Right cardiac atrium (tissue), 5 donors: ENCODE measurements at regions not wholly inside any gene's neighbourhood (a gene's known extent, or its start where the extent isn't known, plus 50 kb on each side); places are given as distances from the start of the nearest gene placed in this dataset.

ENCODE experiments used
- ATAC-seq, 2 donors: fragments of 200-7000 bp; cut with Tn5 transposase; one replicate each; pipeline versions ENCODE4 v1.8.0 to v1.9.1; 2020; ENCODE audit warnings: moderate library complexity in 2 of 2, mild to moderate bottlenecking in 1 of 2
- DNase-seq, 3 donors: peaks; one replicate each; pipeline ENCODE4 v3.0.0-alpha.2; 2020
- H3K27ac ChIP-seq: one replicate; pipeline ENCODE4 v1.5.1; 2013; ENCODE audit warnings: mild to moderate bottlenecking, low read length, control low read depth, moderate library complexity
- H3K27me3 ChIP-seq: one replicate; pipeline ENCODE4 v1.6.1; 2013; ENCODE audit not compliant: control insufficient read depth, insufficient read depth
- H3K4me1 ChIP-seq: one replicate; pipeline ENCODE4 v1.6.1; 2013; ENCODE audit warnings: low read length; ENCODE audit not compliant: control insufficient read depth, insufficient read depth
- H3K4me3 ChIP-seq: one replicate; pipeline ENCODE4 v1.5.1; 2013; ENCODE audit warnings: low read length, control low read depth
- H3K9me3 ChIP-seq: one replicate; pipeline ENCODE4 v1.6.1; 2013; ENCODE audit warnings: low read length; ENCODE audit not compliant: control insufficient read depth
- WGBS: extraction: QIAGEN DNeasy Blood & Tissue Kit; methylation state at CpG from one replicate; pipeline ENCODE4 v1.1.7; 2013; 5-methylcytosine and 5-hydroxymethylcytosine counted together
- intact Hi-C, 4 donors: fragments of 100-400 bp; cut with DNase I; formaldehyde crosslinking; loops; one replicate each; pipeline versions ENCODE4 v1.11.0 to v1.14.0; 2022 to 2023
- donor health status: healthy with polysubstance abuse.
- donor health status: DM: no; HTN: yes; CAD: no.
- donor health status: DM: no; HTN: no; CAD: no.
- donor health status: DM: no; HTN: yes; CAD: no; lungs with severe emphysema.
- donor health status: DM: yes; HTN: yes; CAD: no.

DNA sequence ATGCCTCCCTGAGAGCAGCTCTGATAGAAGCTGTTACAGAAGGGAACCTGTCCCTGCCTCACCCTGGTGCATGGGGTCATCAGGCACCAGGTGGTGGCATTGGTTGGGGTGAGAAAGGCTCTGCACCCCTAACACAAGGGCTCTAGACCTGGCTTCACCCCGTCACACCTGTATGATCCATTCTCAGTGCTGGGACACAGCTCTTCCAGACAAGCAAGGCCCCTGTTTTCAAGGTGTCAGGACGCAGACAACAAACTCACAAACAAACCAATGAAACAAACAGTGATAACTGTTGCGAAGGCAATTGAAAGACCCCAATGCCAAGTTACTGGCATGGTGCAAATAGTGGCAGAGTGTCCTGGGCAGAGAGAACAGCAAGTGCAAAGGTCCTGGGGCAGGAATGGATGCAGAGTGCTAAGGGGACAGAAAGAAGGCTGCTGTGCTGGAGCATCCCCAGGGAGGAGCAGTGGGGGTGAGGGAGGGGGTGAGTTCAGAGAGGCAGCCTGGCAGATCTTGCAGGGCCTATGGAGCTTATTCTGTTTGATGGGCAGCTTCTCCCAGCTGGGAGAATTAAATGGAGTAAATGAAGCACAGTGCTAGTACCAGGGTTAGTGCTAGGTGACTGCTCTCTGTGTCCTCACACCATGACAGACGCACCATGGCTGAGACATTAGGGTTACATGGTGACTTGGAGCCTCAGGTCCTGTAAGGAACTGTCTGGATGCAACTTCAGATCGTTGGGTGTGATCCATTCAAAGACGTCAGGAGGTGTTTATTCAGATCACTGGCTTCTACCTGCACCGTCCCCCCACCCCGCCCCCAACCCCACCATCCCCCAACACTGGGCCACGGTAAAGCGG, 67.9 kb upstream of the UNC5A start:
- no peaks in the 10 kb centered on the region for H3K27me3 ChIP-seq
- H3K4me3 ChIP-seq, result no peak overlapping the region
- ATAC-seq (no peak), DNase-seq (no peak)
- H3K9me3 ChIP-seq, result no peaks in the 10 kb centered on the region
- intact Hi-C loops, result no loop called here
- H3K27ac ChIP-seq, result no peak overlapping the region
- H3K4me1 ChIP-seq, result no peaks in the 10 kb centered on the region
- WGBS, result 45% methylated on average over 10 of the region's 10 CpGs

DNA sequence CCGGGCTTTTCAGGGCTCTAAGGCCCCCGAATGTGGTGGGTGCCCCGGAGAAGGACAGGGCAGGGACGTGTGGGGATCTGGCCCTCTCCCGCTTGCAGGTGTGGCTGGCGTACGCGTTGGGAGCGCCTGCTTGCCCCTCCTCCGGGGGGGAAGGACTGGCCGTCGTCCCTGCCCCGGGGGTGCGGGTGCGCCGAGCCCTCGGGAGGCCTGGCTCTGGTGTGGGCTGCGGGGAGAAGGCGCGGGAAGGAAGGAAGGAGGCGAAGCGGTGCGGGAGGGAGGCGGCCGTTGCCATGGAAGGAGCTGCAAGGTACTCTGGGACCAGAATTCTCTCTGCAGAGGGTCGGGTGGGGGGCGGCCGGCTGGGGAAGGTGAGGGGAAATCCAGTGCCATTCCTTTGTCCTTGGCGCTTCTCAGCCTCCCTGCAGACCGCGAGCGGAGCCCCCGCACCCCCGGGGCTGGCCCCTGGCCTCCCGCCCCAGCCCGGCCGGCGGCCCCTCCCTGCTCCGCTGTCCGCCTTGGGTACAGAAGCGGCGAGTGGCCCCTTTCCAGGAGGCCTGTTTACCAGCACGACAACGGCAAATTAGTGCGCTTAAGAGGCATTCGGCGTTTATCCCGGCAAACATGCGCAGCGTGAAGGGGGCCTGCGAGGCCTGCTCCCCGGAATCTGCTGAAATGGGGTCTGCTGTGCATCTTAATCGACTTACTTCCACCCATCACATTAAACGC, 67.1 kb upstream of the UNC5A start:
- Histone ChIP-seq H3K27ac (no peak overlapping the region), H3K27me3 (no peaks in the 10 kb centered on the region), H3K4me1 (no peaks in the 10 kb centered on the region), H3K4me3 (peak overlapping the region; percentile 20), H3K9me3 (no peaks in the 10 kb centered on the region)
- no peak for ATAC-seq
- 2% methylated on average over 54 of the region's 54 CpGs for WGBS
- intact Hi-C loops, result no loop called here
- DNase-seq, result no peak

DNA sequence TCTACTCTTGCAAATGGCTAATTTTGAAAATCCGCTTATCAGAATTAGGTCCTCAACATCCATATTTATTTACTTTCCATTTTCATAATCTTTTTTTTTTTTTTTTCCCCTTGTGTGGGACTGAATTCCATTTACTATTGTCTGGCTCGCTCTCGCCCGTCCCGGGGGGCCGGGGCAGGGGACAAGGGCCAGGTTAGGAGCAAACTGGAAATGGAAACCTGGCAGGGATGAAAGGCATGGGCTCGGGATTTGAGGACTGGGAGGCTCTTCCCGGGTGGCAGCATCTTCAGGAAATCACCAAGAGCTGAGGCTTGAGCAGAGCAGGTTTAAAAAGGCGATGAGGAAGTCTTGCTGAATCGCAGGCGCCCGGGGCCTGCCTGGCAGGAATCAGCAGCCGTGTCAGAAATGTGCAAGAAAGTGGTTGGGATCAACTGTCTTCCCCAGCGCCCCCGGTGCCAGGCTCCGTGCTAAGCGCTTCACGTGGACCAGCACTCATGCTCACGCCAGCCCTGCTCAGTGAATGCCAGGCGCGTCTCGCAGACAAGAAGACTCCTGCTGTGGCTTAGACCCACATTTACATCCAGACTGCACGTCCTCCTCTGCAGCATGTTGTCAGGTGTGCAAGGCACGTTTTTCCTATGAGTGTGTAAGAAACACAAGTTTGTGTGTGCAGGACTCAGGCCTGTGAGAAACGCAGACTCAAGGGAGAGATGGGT, 66.3 kb upstream of the UNC5A start:
- Histone ChIP-seq H3K4me3 (peak overlapping the region; percentile 20), H3K4me1 (no peaks in the 10 kb centered on the region), H3K27me3 (no peaks in the 10 kb centered on the region), H3K27ac (no peak overlapping the region), H3K9me3 (no peaks in the 10 kb centered on the region)
- DNase-seq, result no peak
- no peak for ATAC-seq
- WGBS, result 21% methylated on average over 25 of the region's 25 CpGs
- intact Hi-C loops, result no loop called here

DNA sequence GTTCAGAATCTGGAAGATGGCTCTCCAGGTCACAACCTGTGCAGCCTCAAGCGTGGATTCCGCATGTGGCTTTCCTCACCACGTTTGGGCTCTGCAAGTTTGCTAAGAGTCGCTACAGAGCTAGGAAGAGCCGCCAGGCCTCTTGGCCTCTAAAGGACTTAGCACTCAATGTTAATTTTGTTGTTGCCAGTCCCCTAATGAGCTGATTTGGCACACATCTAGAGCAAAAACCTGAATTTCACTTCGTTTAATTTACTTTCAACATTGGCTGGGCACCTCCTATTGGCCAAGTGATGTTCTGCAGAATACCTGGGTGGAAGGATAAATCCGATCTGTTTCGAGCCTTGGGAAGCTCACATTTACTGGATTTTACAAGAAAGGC, 65.8 kb upstream of the UNC5A start:
- H3K9me3 ChIP-seq, result no peaks in the 10 kb centered on the region
- no peaks in the 10 kb centered on the region for H3K4me1 ChIP-seq
- WGBS, result 61% methylated on average over 8 of the region's 8 CpGs
- no peak for DNase-seq
- ATAC-seq, result no peak
- H3K27me3 ChIP-seq, result no peaks in the 10 kb centered on the region
- no peak overlapping the region for H3K27ac ChIP-seq
- intact Hi-C loops, result no loop called here
- H3K4me3 ChIP-seq, result no peak overlapping the region

DNA sequence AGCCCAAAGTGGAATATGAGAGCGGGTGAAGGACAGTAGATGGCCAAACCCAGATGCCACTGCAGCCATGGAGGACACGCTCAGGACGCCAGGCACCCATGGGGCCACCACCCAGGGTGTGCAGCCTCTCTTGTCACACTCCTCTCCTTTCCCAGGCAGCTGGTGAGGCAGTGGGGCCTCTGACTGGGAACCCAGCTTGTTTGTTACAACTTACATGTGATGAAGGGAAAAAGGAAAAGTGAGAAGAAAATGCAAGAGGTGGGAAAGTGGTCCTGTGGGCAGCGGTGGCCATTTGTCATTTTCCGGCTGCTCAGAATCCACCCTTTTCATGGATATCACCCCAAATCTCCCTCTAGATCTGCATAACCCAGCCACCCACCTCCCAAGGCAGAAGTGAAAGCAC, 62.7 kb upstream of the UNC5A start:
- Histone ChIP-seq H3K27me3 (peaks cover 3% of the 10 kb centered on the region), H3K4me3 (no peak overlapping the region), H3K4me1 (no peaks in the 10 kb centered on the region), H3K27ac (no peak overlapping the region), H3K9me3 (no peaks in the 10 kb centered on the region)
- DNase-seq (no peak), ATAC-seq (no peak)
- 92% methylated on average over 5 of the region's 5 CpGs for WGBS
- intact Hi-C loops, result no loop called here

DNA sequence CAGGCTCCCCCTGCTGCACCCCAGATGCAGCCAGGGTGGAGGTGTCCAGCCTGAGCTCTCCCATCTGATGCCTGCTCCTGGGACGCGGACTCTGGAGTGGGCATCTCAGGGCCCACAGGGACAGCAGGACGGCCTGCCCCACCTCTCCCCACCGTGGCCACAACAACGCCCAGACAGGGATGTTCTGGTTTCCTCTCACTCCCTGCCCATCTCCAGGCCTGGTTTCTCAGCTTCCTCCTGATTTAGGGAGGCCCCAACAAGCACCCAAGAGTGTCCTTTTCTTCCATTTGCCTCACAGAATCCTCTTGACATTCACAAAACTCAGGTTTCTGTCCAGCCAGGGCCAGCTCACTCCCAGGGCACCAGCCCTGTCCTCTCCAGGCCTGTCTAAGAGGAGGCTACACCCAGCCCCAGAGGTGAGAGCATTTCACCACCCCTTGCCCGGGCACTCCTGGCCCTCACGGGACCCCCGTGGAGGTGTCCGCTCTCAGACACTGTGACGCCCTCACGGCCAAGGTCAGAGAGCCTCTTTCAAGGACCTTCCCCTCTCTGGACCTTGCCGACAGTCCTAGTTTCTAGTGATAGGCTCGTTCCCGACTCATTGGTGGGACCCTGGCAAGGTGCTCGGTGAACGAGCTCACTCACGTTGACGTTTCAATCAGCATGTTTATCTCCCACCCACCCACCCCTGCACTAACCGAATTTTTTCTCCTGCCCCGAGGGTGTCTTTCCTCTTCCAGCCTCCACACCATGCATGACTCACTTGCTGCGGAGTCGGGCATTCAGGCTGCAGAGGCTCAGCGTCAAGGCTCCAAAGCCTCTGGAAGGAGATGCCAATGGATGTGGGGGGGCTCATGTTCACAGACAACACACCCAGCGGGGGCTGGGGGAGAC, 62.0 kb upstream of the UNC5A start:
- no peaks in the 10 kb centered on the region for H3K4me1 ChIP-seq
- ATAC-seq (no peak), DNase-seq (no peak)
- no peak overlapping the region for H3K4me3 ChIP-seq
- H3K27me3 ChIP-seq, result peaks cover 3% of the 10 kb centered on the region
- 71% methylated on average over 24 of the region's 24 CpGs for WGBS
- intact Hi-C loops, result no loop called here
- no peaks in the 10 kb centered on the region for H3K9me3 ChIP-seq
- no peak overlapping the region for H3K27ac ChIP-seq

DNA sequence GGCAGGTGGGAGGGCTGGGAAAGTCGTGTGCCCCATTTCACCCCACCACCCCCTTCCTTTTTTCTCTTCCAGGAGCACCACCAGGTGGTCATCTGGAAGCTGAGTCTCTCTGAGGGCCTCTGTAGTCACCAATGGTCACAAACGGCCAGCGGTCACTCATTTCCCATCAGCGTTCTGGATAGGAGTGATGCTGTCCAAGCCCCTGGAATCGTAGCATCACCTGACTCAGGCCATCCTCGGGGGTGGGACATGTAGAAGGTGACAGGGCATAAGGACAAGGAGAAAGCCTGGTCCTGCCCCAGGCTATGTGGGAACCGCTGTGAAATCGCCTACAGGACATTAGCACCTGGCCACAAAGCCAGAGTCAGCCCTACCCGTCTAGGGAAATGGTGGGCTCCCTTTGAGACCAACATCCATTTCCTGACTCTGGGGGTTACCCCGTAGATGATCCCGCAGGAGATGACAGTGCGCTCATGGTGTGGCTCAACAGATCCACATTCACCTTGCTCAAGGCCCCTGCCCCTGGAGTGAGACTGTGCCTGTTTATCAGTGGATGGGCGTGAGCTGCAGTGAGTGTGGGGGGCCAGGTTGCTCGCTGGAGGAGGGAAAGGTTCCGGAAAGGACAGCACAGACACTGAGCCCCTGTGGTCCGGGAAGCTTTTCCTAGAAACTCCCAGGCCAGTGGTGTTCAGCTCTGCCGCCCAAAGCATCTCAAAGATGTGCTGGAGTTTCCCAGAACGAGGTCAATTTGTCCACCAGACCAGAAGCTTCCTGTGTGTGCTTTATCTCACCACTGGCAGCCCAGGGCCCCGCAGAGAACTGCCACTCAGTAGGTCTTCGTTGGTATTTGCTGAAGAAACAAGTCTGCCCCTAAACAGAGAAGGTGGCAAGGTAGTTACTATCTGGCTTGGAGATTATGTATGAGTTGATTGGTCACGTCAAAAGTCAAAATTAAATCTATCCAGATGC, 61.1 kb upstream of the UNC5A start:
- H3K9me3 ChIP-seq, result no peaks in the 10 kb centered on the region
- WGBS, result 67% methylated on average over 21 of the region's 21 CpGs
- H3K4me1 ChIP-seq, result no peaks in the 10 kb centered on the region
- DNase-seq, result no peak
- intact Hi-C loops, result no loop called here
- peaks cover 3% of the 10 kb centered on the region for H3K27me3 ChIP-seq
- ATAC-seq, result no peak
- no peak overlapping the region for H3K27ac ChIP-seq
- no peak overlapping the region for H3K4me3 ChIP-seq

DNA sequence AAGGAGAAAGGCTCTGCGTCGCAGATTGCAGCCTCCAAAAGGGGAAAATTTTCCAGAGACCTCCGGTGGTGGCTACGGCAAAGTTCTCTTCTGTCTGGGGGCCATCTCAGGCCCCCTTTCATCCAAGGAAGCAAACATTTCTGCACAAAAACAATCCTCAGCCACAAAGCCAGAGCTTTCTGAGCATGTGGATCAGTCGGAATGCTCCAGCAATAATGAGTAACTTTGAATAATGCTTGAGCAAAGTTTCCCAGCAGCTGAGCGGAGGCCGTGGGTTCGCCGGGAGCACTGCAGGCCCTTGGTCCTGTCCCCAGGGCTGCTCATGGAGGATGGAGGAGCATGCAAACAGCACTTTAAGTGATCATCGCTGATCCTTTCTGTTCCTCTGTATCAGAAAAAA, 60.2 kb upstream of the UNC5A start:
- DNase-seq, result no peak
- no peak overlapping the region for H3K4me3 ChIP-seq

DNA sequence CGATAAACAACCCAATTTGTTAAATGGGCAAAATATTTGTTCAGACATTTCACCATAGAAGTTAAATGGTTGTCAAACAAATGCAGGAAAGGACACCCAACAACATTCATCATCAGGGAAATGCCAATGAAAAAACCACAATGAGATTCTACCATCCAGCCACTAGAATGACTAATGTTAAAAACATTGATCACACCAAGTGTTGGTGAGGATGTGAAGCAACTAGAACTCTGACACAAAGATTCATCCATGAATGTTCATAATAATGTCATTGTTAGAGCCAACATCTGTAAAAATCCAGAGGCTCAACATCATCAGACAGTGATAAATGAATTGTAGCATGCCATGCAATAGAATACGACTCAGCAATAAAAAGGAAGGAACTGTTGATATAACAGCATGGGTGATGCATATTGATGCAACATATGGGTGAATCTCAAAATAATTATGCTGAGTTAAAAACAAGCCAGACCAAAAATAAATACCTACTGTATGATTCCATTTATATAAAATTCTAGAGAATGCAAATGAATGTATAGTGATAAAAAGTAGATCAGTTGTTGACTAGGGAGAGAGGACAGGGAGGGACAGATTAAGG, 55.9 kb upstream of the UNC5A start:
- DNase-seq (no peak), ATAC-seq (no peak)
- no peak overlapping the region for H3K4me3 ChIP-seq
- no peaks in the 10 kb centered on the region for H3K9me3 ChIP-seq
- WGBS, result 90% methylated on average over 2 of the region's 2 CpGs
- no peak overlapping the region for H3K27ac ChIP-seq
- intact Hi-C loops, result no loop called here
- H3K27me3 ChIP-seq, result peaks cover 3% of the 10 kb centered on the region
- H3K4me1 ChIP-seq, result no peaks in the 10 kb centered on the region

More for the DNA sequence above, 60.2 kb upstream of the UNC5A start:
- Histone ChIP-seq H3K27ac (no peak overlapping the region), H3K9me3 (no peaks in the 10 kb centered on the region), H3K4me1 (no peaks in the 10 kb centered on the region), H3K27me3 (peaks cover 3% of the 10 kb centered on the region)
- WGBS, result 81% methylated on average over 10 of the region's 10 CpGs
- no peak for ATAC-seq
- intact Hi-C loops, result no loop called here
